GM19043 (cell line): ENCODE measurements at regions not wholly inside any gene's neighbourhood (a gene's known extent, or its start where the extent isn't known, plus 50 kb on each side); places are given as distances from the start of the nearest gene placed in this dataset.

Source experiments
- ATAC-seq: cut with Tn5 transposase; IDR thresholded peaks from one replicate; pipeline ENCODE4 v1.9.1; 2021; ENCODE audit warnings: low read depth; ENCODE audit not compliant: unreplicated experiment

DNA sequence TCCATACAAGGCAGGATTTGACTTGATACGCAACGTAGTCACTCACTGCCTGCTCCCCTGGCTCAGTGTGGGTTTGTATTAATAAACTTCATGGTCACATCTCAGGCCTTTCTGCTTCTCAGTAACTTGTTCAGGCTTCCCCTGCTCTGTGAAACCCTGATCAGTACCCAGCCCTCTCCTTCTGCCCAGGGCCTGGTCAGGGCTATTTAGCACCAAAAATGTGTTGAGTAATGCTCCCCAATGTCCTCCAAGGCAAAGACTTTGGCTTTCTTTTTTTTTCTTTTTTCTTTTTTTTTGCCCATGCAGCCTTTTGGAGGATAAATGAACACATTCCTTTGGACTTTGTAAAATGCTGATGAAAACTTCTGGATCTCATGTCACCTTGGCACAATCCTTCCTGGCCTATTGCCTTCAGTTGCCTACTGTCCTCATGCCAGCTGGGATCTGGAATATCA, 399.2 kb upstream of the KLF4 start:
- no peak for ATAC-seq

GRCh38 chr9:107886826-107887225, 397.3 kb upstream of the KLF4 start:
- ATAC-seq, result no peak

DNA sequence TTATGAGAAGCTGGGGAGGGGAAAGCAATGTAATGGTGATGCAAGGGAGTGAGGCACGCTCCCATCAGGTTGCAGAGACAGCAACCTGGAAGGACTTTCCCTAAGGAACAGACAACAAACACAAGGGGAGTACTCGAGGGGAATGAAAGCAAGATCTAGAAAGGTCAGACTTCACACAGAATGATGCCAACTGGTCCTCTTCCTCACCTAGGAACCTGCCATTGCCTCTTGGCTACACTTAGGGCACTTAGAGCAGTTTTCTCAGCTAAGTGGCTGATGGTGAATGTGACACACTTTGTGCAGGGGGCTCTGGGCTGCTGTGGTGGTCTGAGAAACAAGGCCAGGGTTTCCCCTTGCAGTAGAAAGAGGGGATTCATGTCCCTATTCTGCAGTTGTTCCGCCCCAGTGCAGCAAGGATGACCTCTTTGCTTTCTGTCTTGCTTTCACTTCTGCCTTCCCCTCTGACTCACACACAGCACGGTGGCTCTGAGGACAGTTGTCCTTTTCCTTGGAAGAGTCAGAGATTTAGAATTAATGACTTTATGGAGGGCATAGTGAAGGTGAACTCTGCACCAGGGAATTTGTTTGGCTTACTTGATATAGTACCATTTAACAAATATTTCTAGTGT, 394.0 kb upstream of the KLF4 start:
- ATAC-seq, result peak; percentile 96

DNA sequence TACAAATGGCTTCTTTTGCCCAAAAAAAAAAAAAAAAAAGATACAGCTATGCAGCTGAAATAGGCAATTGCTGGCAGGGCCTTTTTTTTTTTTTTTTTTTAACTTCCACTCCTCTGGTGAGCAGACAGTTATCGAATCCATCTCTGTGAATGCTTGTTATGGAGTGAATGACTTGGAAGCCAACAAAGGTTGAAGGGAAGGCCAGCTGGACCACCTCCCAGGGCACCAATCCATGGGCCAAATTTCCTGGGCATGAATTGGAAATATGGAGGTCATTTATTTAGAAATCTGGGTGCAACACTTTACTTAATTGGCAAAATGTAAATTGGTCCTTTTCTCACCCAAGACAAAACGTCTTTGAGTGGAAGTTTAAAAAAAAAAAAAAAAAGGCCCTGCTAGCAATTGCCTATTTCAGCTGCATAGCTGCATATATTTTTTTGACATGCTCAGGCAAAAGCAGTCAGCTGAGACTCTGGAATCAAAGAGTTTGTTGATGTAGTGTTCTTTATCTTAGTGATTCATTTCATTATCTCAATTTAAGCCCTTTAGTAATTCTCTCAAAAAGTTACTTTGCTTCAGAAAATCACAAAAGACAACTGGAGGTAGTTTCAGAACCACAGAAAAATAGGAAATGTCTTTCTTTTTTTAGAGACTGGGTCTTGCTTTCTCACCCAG, 392.2 kb upstream of the KLF4 start:
- ATAC-seq, result no peak

GRCh38 chr9:107878462-107878861, 388.9 kb upstream of the KLF4 start:
- no peak for ATAC-seq

DNA sequence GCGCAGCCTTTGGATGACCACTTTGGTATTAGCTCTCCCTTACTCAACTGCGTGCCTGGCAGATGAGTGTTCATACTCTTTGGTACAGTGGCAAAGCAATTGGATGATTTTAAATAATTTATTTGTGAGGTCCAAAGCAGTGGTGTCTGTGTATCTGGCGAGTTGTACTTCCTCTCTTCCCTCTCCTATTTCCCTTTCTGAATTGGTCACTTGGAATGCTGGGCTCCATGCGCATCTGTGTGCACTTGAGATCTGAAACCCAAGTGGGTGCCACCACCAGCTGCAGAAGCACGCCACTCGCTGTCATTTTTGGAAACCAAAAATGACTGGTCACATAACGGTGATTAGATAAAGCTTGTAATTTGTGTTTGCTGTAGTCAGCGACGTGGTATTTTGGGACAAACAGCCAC, 386.0 kb upstream of the KLF4 start:
- ATAC-seq, result no peak

DNA sequence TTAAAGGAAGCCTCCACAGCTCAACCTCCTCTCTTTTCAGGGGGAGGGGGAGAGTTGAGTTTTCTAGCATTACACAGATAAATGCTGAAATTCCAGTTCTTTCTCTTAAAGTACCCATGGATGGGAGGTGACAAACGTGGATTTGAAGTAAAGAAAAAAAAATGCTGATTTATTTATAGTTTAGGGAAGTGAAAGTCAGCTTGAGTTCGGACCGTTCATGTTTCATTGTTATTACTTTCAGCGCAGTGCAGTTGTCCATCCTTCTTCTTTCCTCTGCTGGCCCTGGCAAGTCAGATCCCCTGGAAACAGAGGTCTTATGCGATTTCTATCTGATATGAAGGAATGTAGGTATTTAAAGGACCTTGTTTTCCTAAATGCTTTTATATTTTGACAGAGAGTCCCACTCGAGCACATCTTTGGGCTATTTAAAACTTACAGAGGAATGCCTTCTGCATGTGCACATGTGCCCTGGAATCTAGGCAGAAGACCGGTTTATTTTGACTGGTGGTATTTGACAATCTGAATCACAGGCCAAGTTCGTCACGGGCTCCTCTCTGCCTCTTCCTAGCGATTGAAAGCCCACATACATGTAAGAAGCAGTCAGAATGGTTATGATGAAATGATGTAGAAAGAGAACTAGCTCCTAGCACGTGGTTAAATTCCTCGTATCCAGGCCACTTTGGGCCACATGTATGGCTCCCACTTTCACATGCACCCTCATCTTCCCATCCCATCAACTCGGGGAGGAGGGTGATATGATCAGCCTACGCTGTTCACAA, 385.2 kb upstream of the KLF4 start:
- ATAC-seq, result peak; percentile 76

DNA sequence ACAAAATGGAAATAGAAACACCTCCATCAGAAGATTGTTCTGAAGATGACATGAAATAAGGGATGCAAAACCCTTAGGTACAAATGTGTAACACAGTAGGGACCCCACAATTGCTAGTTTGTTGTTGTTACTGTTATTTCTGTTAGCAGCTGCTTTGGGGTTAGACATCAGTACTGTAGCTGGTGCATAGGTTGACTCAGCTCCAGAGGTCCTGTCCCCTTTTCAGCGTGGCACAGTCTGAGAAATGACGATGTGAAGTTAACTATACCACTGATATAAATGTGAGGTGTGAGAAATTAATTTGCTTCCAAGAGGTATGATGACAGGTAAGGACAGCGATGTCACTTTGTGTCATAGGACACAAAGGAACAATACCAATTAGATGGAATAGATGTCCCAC, 384.6 kb upstream of the KLF4 start:
- peak; percentile 21 for ATAC-seq

GRCh38 chr9:107872457-107873192, 383.1 kb upstream of the KLF4 start:
- ATAC-seq, result no peak

GRCh38 chr9:107870927-107871680, 381.5 kb upstream of the KLF4 start:
- no peak for ATAC-seq

- ATAC-seq, result no peak
Measured at GRCh38 chr9:107870221-107870620, 380.7 kb upstream of the KLF4 start.

GRCh38 chr9:107869111-107869510, 379.5 kb upstream of the KLF4 start:
- ATAC-seq, result no peak

GRCh38 chr9:107868186-107868585, 378.6 kb upstream of the KLF4 start:
- ATAC-seq, result no peak

DNA sequence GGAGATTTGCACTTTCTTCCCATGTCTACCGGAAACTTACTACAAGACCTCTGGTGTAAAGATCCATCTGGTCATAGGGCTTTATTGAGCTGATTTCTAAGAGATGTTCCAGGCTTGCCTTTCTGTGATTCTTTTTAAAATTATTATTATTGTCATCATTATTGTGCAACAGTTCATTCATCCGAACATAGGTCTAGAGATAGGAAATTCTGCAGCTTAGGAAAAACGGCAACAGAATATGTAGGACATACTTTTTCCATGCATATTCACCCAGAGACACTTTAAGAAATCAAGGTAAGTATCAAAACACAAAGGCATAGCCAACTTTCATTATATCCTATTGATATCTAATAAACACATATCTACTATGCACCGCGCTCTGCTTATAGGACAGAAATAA, 378.2 kb upstream of the KLF4 start:
- ATAC-seq, result no peak

GRCh38 chr9:107866711-107867311, 377.2 kb upstream of the KLF4 start:
- no peak for ATAC-seq

DNA sequence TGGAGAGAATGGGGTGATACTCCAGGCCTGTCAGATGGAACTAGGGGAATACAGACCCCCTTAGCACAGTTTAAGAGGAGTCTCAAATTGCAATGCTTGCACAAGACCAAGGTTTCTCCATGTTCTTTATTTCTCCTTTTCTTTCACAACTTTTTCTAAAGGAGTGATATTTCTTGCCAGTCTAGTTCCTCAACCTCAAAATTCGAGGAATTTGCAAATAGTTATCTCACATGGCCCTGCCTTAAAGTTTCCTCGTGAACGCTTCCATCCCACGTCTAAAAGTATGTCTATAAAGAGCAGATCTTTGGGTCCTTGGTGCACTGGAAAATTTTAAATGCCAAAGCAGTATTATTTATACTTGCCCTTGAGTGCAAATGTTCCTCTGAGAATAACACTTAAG, 373.8 kb upstream of the KLF4 start:
- no peak for ATAC-seq

DNA sequence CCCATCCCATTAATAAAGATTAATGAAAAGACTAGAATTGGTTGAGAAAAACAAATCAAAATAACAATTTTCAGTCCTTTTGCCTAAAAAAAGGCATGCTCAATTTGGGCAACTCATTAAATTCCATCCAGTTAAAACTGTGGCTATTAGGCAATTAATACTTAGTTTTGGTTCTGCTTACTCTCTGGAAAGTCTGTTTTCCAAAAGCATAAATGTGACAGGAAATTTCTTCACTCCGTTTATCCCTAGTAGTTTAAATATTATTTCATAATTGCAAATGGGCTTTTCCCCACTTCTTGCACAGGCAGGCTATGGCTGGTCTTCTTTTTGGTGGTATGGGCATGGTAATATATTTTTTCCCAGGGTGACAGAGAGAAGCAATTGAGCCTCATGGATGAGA, 373.3 kb upstream of the KLF4 start:
- no peak for ATAC-seq

DNA sequence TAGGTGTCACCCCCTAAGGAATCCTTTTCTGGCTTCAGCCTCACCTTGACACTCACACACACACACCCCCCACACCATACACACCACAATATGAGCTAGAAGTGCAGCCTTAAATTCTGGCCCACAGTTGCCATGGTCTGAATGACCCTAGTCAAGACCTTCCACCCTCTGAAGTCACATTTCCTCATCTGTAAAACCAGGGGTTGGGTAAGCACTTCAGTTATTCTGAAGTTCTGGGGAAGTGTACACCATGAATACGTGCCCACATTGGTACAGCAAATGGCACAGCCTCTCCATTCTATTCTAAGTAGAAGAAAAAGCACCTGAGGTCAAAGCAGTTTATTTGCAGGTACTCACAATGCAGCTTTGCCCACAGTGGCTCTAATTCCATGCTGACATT, 372.8 kb upstream of the KLF4 start:
- no peak for ATAC-seq

- ATAC-seq, result no peak
Measured at GRCh38 chr9:107861075-107861474, 371.5 kb upstream of the KLF4 start.

DNA sequence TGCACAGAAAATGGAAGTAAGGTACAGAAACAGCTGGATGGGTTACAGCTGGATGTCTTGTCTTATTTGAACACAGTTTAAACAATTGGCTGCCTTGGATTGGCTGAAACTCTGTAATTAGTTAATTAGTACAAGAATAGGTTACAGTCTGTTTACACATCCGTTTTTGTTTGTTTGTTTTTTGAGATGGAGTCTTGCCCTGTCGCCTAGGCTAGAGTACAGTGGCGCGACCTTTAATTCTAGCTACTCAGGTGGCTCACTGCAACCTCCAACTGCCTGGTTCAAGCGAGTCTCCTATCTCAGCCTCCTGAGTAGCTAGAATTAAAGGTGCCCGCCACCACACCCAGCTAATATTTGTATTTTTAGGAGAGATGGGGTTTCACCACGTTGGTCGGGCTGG, 368.7 kb upstream of the KLF4 start:
- ATAC-seq, result no peak
